NCI-H1105 (cell line): ENCODE measurements at regions not wholly inside any gene's neighbourhood (a gene's known extent, or its start where the extent isn't known, plus 50 kb on each side); places are given as distances from the start of the nearest gene placed in this dataset.
"Not testable (repeated sequence)": the region's sequence is repeated elsewhere in the genome, so short reads cannot be mapped to it uniquely, and the experiment has no call there.

Source experiments
- DNase-seq: peaks from one replicate; lab custom pipeline; 2025; lab: John Stamatoyannopoulos, UW

DNA sequence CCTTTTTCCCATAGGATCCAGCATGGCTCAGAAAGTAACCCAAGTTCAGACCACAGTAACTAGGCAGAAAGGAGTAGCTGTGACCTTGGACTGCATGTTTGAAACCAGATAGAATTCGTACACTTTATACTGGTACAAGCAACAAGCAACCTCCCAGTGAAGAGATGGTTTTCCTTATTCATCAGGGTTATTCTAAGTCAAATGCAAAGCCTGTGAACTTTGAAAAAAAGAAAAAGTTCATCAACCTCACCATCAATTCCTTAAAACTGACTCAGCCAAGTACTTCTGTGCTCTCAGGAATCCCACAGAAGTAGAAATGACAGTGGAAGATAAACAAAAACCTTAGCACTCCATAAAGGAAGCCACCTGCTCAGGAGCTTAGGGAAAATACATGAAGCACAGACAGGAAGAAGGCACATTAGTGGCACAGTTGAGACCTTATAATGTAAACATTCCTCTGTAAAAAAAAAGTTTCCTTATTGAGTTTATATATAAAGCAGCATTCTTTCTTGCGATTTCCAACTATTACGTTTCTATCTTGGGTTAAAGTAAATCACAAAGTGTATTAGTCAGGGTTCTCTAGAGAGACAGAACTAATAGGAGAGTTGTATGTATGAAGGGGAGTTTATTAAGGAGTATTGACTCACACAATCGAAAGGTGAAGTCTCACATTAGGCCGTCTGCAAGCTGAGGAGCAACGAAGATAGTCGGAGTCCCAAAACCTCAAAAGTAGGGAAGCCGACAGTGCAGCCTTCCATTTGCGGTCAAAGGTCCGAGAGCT, 398.4 kb downstream of the DAD1 start:
- DNase-seq = no peak

DNA sequence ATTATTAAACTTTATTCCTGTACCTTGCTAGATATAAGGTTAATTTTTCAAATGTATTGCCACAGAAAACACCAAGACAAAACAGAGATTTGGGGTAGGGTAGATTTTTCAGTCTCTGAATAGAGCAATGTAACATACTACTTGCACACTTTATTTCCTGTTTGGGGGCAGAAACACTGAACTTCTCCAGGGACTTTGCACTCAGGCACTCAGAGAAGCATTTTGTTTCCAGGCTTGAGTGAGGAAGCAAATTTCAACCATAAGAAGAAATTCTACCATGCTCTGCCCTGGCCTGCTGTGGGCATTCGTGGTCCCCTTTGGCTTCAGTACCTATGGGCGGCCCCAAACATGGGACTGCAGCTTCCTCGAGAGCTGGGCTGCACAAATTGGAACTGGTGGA, 399.1 kb downstream of the DAD1 start:
- DNase-seq = no peak

GRCh38 chr14:22188318-22188717, 400.7 kb downstream of the DAD1 start:
- DNase-seq = no peak

- DNase-seq = no peak
Measured at GRCh38 chr14:22185789-22186188, 403.2 kb downstream of the DAD1 start.

GRCh38 chr14:22185191-22185590, 403.8 kb downstream of the DAD1 start:
- DNase-seq = no peak

- no peak for DNase-seq
Measured at GRCh38 chr14:22184830-22185168, 404.2 kb downstream of the DAD1 start.

GRCh38 chr14:22184157-22184829, 404.7 kb downstream of the DAD1 start:
- no peak for DNase-seq

GRCh38 chr14:22180045-22180444, 409.0 kb downstream of the DAD1 start:
- DNase-seq = no peak

DNA sequence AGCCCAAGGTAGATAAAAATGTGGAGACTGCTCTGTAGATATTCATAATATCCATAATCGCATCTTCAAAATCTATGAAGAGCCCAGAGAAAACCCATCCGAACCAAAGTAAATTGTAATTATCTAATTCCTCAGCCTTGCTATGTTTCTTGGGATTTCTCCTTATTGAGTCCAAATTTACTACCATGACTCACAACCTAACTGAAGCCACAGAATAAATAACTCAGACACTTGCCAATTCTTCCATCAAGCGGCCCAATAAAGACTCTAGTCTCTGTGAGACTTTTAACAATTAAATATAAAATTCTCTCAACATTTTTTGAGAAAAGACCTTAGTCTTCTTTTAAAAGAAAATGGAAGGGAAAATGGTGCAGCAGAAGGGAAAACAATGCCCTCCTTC, 409.8 kb downstream of the DAD1 start:
- DNase-seq = no peak

- DNase-seq = no peak
Measured at GRCh38 chr14:22178333-22178839, 410.6 kb downstream of the DAD1 start.

DNA sequence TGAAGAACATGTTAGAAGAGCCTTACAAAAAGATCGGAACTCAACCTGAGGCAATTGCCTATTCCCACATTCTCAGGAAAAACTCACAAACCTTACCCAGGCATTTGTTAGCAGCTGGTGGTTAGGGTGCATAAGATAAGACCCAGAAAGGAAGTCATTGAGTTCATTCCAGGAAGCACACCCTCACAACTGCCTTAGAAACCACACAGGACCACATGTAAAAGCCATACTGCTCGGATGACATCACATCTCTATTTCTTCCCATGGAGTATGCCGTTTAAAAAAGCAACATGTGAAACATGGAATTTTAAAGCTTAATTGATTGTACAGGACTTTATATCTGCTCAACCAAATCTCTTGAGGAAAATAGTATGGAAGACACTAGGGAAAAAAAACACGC, 411.2 kb downstream of the DAD1 start:
- DNase-seq = no peak

- no peak for DNase-seq
Measured at GRCh38 chr14:22176957-22177356, 412.1 kb downstream of the DAD1 start.

DNA sequence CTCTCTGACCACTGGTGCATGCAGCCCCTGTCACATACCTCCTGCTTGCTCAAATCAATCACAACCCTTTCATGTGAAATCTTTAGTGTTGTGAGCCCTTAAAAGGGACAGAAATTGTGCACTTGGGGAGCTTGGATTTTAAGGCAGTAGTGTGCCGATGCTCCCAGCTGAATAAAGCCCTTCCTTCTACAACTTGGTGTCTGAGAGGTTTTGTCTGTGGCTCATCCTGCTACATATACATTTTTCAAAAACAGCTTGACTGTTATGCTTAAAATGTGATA, 413.8 kb downstream of the DAD1 start:
- DNase-seq = not testable (repeated sequence)

DNA sequence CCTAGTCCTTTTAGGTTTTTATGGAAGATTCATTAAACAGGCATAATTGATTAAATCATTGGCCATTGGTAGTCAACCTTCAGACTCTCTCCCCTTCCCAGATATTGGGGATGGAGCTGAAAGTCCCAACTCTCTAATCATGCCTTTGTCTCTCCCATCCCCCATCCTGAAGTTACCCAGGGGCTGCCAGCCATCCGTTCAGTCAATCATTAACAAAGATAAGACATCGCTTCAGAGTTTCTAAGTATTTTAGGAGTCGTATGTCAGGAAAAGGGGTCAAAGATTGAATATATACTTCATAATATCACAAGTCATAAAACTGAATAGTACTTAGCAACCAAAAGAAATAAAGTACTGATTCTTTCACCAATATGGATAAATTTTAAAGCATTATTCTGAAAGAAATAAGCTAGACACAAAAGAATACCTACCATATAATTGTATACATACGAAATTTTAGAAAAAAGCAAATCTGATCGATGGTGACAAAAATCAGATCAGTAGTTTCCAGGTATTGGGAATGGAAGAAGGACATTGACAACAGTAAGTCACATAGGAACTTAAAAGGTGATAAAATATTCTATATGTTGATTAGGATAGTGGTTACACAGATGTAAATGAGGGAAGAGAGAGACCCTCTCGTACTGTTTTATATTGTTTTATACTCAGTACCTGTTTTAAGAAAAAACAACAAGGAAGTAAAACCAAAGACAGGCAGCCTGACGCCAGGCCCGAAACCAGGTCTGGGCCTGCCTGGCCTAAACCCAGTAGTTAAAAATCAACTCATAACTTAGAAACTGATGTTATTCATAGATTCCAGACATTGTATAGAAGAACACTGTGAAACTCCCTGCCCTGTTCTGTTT, 414.4 kb downstream of the DAD1 start:
- no peak for DNase-seq

- DNase-seq = no peak
Measured at GRCh38 chr14:22168092-22168955, 420.7 kb downstream of the DAD1 start.

GRCh38 chr14:22164616-22165015, 424.4 kb downstream of the DAD1 start:
- DNase-seq = no peak

DNA sequence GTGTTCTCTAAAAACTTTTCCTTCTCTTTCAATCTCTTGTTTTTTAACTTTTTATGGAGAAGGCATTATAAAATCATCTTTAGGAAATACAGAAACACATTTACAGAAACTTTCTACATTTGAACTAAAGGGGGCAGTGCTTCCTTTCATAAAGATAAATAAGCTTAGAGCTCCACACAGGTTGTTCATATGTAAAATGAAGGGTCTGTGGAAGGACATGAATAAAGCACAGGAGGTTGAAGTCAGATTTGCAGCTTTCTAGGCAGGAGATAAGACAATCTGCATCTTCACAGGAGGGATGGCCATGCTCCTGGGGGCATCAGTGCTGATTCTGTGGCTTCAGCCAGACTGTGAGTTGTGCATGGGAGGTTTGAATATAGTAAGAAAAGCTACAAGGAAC, 426.0 kb downstream of the DAD1 start:
- DNase-seq = no peak

DNA sequence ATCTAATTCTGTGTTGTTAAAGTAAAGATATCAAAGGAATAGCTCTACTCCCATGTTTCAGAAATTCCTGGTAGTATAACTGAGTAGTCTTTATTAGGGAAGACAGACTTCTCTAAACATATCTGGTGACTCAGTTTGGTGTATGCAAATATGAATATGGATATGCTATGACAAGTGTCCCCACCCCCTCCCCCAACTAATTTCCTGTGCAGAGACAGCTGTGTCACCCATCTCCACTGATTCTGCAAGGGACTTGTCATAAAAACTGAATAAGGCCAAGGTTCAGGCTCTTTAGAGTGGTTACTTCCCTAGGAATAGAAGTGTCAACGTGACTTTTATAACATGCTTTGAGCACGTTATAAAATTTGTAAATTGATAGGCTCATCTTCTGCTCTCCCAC, 429.1 kb downstream of the DAD1 start:
- no peak for DNase-seq

DNA sequence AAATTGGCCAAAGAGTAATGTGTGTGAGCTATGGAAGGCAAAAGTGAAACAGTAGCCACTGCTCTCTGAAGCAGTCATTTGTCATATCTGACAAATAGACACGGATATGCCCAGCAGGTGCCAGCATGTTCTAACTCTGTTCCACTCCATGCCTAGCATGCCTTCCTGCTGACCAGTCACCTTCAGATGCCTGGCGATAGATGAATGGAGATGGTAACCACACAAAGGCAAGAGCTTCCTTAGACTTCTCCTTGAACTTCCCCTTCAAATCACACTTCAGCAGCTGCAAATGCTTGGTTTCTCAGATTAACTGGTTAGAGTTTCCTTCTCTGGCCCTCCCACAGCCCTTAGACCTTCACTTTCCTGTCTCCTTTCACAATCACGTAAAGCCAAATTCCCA, 429.9 kb downstream of the DAD1 start:
- DNase-seq = no peak

GRCh38 chr14:22158560-22158959, 430.5 kb downstream of the DAD1 start:
- no peak for DNase-seq

DNA sequence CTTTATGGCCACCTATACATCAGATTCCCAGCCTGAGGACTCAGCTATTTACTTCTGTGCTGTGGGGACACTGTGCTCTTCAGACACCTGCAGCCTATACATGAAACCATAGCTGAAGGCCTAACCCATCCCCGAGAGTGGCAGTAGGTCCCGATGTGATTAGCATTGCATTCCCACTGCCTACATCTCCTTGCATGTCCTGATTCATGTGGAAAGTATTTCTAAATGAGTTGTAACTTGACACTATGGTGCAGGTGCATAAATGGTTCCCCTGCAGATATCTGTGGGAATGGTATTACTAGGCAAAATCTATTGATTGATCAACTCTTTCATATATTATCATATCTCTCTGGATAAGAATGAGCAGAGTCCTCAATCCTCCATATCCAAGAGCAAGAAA, 433.5 kb downstream of the DAD1 start:
- DNase-seq = no peak

GRCh38 chr14:22152903-22153302, 436.1 kb downstream of the DAD1 start:
- no peak for DNase-seq
